Ramos (cell line): ENCODE measurements at regions not wholly inside any gene's neighbourhood (a gene's known extent, or its start where the extent isn't known, plus 50 kb on each side); places are given as distances from the start of the nearest gene placed in this dataset.

Experiments
- in situ Hi-C: fragments of 300-500 bp; cut with MboI; formaldehyde crosslinking; loops from one replicate; pipeline ENCODE4 v1.14.3; 2022; ENCODE audit warnings: low sequenced_read_pairs; ENCODE audit not compliant: unreplicated experiment

- in situ Hi-C loops: no loop called here
Observed at GRCh38 chr11:127195501-127196120, 195.0 kb upstream of the KIRREL3 start.

GRCh38 chr11:127194521-127194920, 194.0 kb upstream of the KIRREL3 start:
- in situ Hi-C loops: no loop called here

DNA sequence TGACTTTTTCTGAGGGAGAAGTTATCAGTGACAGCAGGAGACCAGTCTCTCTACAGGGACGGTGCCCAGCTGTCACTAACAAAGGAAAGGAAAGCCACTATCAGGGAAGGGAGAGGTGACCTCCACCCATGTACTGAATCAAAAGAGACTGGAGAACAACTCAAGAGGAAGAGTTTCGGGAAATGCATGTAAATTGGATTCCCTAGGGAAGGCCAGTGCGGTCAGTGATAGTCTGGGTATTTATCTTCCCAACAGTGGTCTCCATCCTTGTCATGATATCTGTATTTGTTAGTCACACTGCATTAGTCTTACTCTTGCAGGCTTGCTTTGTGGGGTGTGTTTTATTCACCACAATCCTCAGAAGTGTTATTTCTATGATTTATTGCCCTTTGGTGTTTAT, 193.4 kb upstream of the KIRREL3 start:
- in situ Hi-C loops: no loop called here

DNA sequence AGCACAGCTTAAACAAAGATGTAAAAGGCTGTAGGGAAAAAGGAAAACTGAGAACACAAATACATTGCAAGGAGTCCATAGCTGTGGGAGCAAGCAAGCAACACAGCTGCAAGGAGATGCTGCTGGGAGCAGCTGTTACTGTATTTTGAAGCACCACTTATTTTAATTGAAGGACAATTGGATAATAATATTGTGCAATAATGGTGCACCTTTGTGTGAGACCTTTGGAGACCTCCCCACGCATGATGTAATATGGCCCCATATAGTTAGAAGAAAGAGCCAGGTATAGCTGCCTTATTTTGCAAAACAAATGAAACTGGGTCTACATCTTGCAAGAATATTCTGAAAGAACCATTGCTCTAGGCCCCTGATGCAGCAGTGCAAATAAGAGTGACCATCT, 191.1 kb upstream of the KIRREL3 start:
- in situ Hi-C loops: no loop called here

DNA sequence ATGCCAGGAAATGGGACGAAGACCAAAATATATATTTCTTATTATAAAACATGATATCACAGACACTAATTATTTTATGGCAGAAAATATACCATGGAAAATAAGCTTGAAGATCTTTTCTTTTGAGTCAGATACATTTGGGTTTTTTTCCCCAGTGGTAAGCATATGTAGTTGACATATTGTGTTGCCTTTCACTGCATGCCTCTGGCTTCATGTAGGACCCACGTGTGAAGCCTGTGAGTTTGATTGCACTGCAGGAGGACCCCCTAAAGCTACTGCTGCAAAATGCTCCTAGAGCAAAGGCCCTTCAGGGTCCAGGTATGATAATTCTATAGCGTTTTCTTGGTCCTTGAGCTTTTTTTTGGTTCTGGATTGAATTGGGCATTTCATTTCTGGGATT, 190.7 kb upstream of the KIRREL3 start:
- in situ Hi-C loops: no loop called here

GRCh38 chr11:127182586-127183203, 182.1 kb upstream of the KIRREL3 start:
- in situ Hi-C loops: no loop called here

DNA sequence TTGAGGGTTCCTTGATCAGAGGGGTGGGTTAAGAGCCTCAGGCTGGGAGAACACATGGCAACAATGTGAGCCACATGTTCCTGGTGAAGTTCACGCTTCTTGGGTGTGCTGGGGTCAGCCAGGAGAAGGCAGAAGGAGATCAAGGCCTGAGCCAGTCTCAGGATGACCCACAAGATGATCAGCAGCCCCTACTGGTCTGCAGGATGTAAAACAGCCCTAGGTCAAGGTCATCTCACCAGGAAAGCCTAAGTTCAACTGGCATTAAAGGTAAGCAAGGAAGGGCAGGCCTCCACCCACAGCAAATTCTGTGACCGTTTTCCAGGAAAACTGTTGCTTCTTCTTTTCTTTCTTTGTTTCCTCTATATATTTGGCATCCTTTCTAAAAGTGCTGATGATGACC, 156.7 kb upstream of the KIRREL3 start:
- in situ Hi-C loops: no loop called here

GRCh38 chr11:127149410-127149809, 148.8 kb upstream of the KIRREL3 start:
- in situ Hi-C loops: no loop called here

GRCh38 chr11:127143251-127143650, 142.7 kb upstream of the KIRREL3 start:
- in situ Hi-C loops: no loop called here

- in situ Hi-C loops: no loop called here
Observed at GRCh38 chr11:127138613-127139012, 138.0 kb upstream of the KIRREL3 start.

- in situ Hi-C loops: no loop called here
Observed at GRCh38 chr11:127137771-127138280, 137.3 kb upstream of the KIRREL3 start.

- in situ Hi-C loops: no loop called here
Observed at GRCh38 chr11:127136438-127136837, 135.9 kb upstream of the KIRREL3 start.

- in situ Hi-C loops: no loop called here
Observed at GRCh38 chr11:127135256-127135655, 134.7 kb upstream of the KIRREL3 start.

DNA sequence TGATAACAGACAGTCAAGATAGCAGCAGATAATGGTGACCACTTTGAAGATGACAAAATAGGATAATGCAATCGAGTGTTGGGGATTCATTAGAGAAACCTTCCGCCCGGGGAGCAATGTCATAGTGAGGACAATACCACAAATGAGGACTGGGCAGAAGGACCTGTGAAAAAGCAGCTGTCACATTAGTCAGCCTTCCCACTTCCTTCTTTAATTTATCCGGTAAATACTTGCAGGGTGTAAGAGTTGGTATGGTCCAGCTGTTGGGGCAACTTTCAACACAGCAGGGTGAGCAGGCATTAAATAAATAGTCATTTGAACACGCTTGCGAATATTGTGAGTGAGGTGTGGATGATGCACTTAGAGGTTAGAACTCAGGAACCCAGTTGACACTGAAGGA, 132.5 kb upstream of the KIRREL3 start:
- in situ Hi-C loops: no loop called here

- in situ Hi-C loops: no loop called here
Observed at GRCh38 chr11:127130321-127130720, 129.8 kb upstream of the KIRREL3 start.

GRCh38 chr11:127126986-127127385, 126.4 kb upstream of the KIRREL3 start:
- in situ Hi-C loops: no loop called here

GRCh38 chr11:127119356-127119755, 118.8 kb upstream of the KIRREL3 start:
- in situ Hi-C loops: no loop called here

- in situ Hi-C loops: no loop called here
Observed at GRCh38 chr11:127118811-127119210, 118.2 kb upstream of the KIRREL3 start.

- in situ Hi-C loops: no loop called here
Observed at GRCh38 chr11:127117231-127117739, 116.7 kb upstream of the KIRREL3 start.

GRCh38 chr11:127115844-127116243, 115.3 kb upstream of the KIRREL3 start:
- in situ Hi-C loops: no loop called here

GRCh38 chr11:127114035-127114434, 113.5 kb upstream of the KIRREL3 start:
- in situ Hi-C loops: no loop called here

- in situ Hi-C loops: no loop called here
Observed at GRCh38 chr11:127110542-127110941, 110.0 kb upstream of the KIRREL3 start.
